ENCODE measurements at regions not wholly inside any gene's neighbourhood (a gene's known extent, or its start where the extent isn't known, plus 50 kb on each side); places are given as distances from the start of the nearest gene placed in this dataset.

DNA sequence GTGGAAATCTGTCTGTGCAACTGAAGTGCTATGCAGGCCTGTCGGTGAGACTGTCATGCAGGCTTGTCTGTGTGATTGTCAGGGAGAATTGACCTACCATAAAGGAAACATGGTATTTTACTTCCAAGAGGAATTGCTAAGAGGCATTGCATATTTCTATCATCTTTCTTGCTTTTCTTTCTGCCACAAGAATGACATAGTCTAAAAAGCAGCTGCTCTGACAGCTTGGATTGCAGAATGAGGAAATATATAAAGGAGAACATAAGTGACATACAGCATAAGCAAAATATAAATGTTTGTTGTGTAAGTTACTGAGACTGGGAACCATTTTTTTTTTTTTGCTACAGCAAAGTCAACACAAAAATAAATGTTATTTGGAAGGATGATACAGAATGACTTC, 105.1 kb downstream of the MANEA start:
- Histone ChIP-seq H3K27me3 (replicated peaks; ENCODE audit: insufficient read depth) (no peaks in the 10 kb centered on the region), H3K4me1 (ENCODE audit: control insufficient read depth in 1 of 2, low read depth in 2 of 2) (no peaks in the 10 kb centered on the region), H3K27ac (no peak overlapping the region), H3K36me3 (no peaks in the 10 kb centered on the region), H3K9me3 (no peaks in the 10 kb centered on the region), H3K4me3 (no peak overlapping the region)
- TF ChIP-seq, protein P1, sequence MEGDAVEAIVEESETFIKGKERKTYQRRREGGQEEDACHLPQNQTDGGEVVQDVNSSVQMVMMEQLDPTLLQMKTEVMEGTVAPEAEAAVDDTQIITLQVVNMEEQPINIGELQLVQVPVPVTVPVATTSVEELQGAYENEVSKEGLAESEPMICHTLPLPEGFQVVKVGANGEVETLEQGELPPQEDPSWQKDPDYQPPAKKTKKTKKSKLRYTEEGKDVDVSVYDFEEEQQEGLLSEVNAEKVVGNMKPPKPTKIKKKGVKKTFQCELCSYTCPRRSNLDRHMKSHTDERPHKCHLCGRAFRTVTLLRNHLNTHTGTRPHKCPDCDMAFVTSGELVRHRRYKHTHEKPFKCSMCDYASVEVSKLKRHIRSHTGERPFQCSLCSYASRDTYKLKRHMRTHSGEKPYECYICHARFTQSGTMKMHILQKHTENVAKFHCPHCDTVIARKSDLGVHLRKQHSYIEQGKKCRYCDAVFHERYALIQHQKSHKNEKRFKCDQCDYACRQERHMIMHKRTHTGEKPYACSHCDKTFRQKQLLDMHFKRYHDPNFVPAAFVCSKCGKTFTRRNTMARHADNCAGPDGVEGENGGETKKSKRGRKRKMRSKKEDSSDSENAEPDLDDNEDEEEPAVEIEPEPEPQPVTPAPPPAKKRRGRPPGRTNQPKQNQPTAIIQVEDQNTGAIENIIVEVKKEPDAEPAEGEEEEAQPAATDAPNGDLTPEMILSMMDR (IDR thresholded peaks at IDR 0.05) = no peak
- DNase-seq (ENCODE audit: low spot score) (no peak), ATAC-seq (ENCODE audit: insufficient number of reproducible peaks, low FRiP score, low read depth) (no peak)

DNA sequence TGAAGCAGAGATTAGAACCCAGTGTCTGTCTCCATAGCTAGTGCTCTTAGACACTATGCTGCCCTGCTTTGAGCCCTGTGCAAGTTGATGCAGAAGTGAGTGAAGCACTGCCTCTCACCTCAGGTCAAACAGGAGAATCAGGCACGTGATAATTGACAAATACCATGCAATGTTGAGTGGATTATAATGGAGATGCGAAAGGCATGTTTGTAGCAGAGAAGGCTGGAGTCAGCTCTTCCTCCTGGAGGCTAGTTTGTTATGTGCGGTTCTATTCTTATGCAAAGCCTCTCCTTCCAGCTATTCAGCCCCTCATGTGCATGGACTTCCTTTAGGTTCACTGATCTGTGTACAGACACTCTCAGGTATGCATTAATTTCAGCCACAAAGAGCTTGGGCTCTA, 108.5 kb downstream of the MANEA start:
- Histone ChIP-seq H3K27me3 (replicated peaks; ENCODE audit: insufficient read depth) (no peaks in the 10 kb centered on the region), H3K9me3 (no peaks in the 10 kb centered on the region), H3K27ac (no peak overlapping the region), H3K4me1 (ENCODE audit: control insufficient read depth in 1 of 2, low read depth in 2 of 2) (no peaks in the 10 kb centered on the region), H3K4me3 (no peak overlapping the region), H3K36me3 (no peaks in the 10 kb centered on the region)
- ATAC-seq (ENCODE audit: insufficient number of reproducible peaks, low FRiP score, low read depth) (no peak), DNase-seq (ENCODE audit: low spot score) (no peak)
- TF ChIP-seq, protein P1 (IDR thresholded peaks at IDR 0.05) = no peak

DNA sequence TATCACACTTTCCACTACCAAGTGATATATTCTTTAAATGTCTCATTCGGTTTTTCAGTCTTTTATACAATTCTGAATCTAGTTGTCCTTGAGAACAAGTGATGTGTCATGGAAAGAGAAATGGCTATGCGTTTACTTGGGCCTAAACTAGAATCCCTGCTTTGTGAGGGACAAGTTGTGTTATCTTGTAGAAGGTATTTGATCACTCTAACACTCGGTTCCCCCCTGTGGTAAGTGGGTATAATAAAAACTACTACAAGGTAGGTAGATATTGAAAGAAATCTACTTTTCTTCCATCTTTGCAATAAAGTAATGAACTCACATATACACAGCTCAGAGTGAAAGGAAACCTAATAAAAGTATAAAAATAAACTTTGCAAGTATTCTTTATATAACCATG, 108.9 kb downstream of the MANEA start:
- H3K27me3 ChIP-seq (replicated peaks; ENCODE audit: insufficient read depth) = no peaks in the 10 kb centered on the region
- ATAC-seq (ENCODE audit: insufficient number of reproducible peaks, low FRiP score, low read depth) = no peak
- H3K4me3 ChIP-seq = no peak overlapping the region
- H3K4me1 ChIP-seq (ENCODE audit: control insufficient read depth in 1 of 2, low read depth in 2 of 2) = no peaks in the 10 kb centered on the region
- H3K9me3 ChIP-seq = no peaks in the 10 kb centered on the region
- TF ChIP-seq, protein P1 (IDR thresholded peaks at IDR 0.05) = no peak
- H3K27ac ChIP-seq = no peak overlapping the region
- no peak for DNase-seq (ENCODE audit: low spot score)
- H3K36me3 ChIP-seq = no peaks in the 10 kb centered on the region

DNA sequence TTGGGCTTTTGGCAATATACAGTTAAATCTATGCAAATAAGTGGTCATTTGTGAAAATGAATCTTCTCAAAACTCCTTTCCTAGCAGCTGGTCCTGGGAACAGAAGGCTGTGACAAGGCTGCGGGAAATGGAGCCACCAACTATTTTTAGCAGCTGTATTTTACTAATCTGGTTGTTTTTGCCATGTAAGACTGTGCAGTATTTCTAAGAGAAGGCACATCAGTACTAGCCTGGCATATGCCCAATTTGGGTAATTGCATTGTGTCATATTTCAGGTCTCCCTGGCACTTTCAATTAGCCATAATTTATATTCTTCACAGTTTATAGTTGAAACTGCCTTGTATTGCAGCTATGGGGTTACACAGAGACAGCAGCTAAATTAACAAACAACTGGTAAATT, 109.6 kb downstream of the MANEA start:
- Histone ChIP-seq H3K4me3 (no peak overlapping the region), H3K27ac (no peak overlapping the region), H3K27me3 (replicated peaks; ENCODE audit: insufficient read depth) (no peaks in the 10 kb centered on the region), H3K36me3 (no peaks in the 10 kb centered on the region), H3K4me1 (ENCODE audit: control insufficient read depth in 1 of 2, low read depth in 2 of 2) (no peaks in the 10 kb centered on the region), H3K9me3 (no peaks in the 10 kb centered on the region)
- ATAC-seq (ENCODE audit: insufficient number of reproducible peaks, low FRiP score, low read depth) (no peak), DNase-seq (ENCODE audit: low spot score) (no peak)
- TF ChIP-seq, protein P1 (IDR thresholded peaks at IDR 0.05) = no peak

DNA sequence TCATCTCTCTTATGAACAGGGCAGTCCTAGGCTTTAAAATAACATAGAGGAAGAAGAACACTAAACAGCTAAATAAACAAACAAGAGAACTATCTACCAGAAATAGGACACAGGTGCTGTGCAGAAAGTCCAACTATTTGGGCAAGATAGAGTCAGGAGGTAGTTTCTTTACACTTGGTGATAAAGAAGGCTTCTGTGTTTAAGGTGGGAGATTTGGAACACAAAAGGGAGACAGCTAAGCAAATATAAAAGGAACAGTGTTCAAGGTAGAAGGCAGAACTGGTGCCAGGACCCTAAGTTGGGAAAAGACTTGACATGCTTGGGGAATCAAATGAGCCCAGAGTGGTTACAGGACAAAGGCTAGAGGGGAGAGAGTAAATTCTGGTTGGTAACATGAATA, 110.5 kb downstream of the MANEA start:
- no peaks in the 10 kb centered on the region for H3K27me3 ChIP-seq (replicated peaks; ENCODE audit: insufficient read depth)
- TF ChIP-seq, protein P1 (IDR thresholded peaks at IDR 0.05) = no peak
- no peaks in the 10 kb centered on the region for H3K9me3 ChIP-seq
- ATAC-seq (ENCODE audit: insufficient number of reproducible peaks, low FRiP score, low read depth) = no peak
- no peaks in the 10 kb centered on the region for H3K36me3 ChIP-seq
- no peak overlapping the region for H3K27ac ChIP-seq
- no peaks in the 10 kb centered on the region for H3K4me1 ChIP-seq (ENCODE audit: control insufficient read depth in 1 of 2, low read depth in 2 of 2)
- no peak overlapping the region for H3K4me3 ChIP-seq
- DNase-seq (ENCODE audit: low spot score) = no peak

Data from thoracic aorta (tissue), 2 donors.